SK-MEL-5 (cell line): ENCODE measurements at regions not wholly inside any gene's neighbourhood (a gene's known extent, or its start where the extent isn't known, plus 50 kb on each side); places are given as distances from the start of the nearest gene placed in this dataset.
"Not testable (repeated sequence)": the region's sequence is repeated elsewhere in the genome, so short reads cannot be mapped to it uniquely, and the experiment has no call there.

Experiments
- DNase-seq: peaks from one replicate; pipeline ENCODE4 v3.0.0-alpha.2; 2016; ENCODE audit warnings: low read depth, low spot score
- in situ Hi-C: cut with HindIII; loops from 2 replicates; pipeline ENCODE4 v1.10.0; 2016; ENCODE audit warnings: low sequenced_read_pairs, high pct_unique_total_duplicates, low pct_unique_long_range_greater_than_20kb

GRCh38 chr11:69205743-69206612 lies 50.2 kb downstream of the SMIM38 start:
- in situ Hi-C loops, result no loop called here
- DNase-seq, result no peak

- DNase-seq, in situ Hi-C loops: not testable (repeated sequence)
These were observed 50.9 kb downstream of the SMIM38 start for GRCh38 chr11:69206613-69206965.

- in situ Hi-C loops, result no loop called here
- no peak for DNase-seq
These were observed 51.6 kb downstream of the SMIM38 start for GRCh38 chr11:69207165-69207889.

GRCh38 chr11:69208190-69209037 lies 52.7 kb downstream of the SMIM38 start:
- no peak for DNase-seq
- in situ Hi-C loops, result no loop called here

GRCh38 chr11:69209038-69209350 lies 53.3 kb downstream of the SMIM38 start:
- no peak for DNase-seq
- in situ Hi-C loops, result no loop called here

GRCh38 chr11:69209421-69210309 lies 53.9 kb downstream of the SMIM38 start:
- DNase-seq, result no peak
- in situ Hi-C loops, result no loop called here

GRCh38 chr11:69210310-69211035 lies 54.7 kb downstream of the SMIM38 start:
- peak; percentile 37 for DNase-seq
- in situ Hi-C loops, result no loop called here

- in situ Hi-C loops, result no loop called here
- DNase-seq, result no peak
These were observed 55.8 kb downstream of the SMIM38 start for GRCh38 chr11:69211540-69211919.

- in situ Hi-C loops, result no loop called here
- DNase-seq, result peak; percentile 59
These were observed 56.4 kb downstream of the SMIM38 start for GRCh38 chr11:69211920-69212797.

GRCh38 chr11:69212798-69213110 lies 57.0 kb downstream of the SMIM38 start:
- in situ Hi-C loops, result no loop called here
- no peak for DNase-seq

GRCh38 chr11:69213316-69213715 lies 57.6 kb downstream of the SMIM38 start:
- peak; percentile 32 for DNase-seq
- in situ Hi-C loops, result no loop called here

GRCh38 chr11:69213964-69214363 lies 58.2 kb downstream of the SMIM38 start:
- in situ Hi-C loops, result no loop called here
- no peak for DNase-seq

GRCh38 chr11:69215216-69215615 lies 59.5 kb downstream of the SMIM38 start:
- in situ Hi-C loops, result no loop called here
- DNase-seq, result no peak

GRCh38 chr11:69215784-69216415 lies 60.2 kb downstream of the SMIM38 start:
- no peak for DNase-seq
- in situ Hi-C loops, result no loop called here

- in situ Hi-C loops, result no loop called here
- DNase-seq, result no peak
These were observed 60.9 kb downstream of the SMIM38 start for GRCh38 chr11:69216647-69217051.
